Activated CD8-positive, alpha-beta memory T cell treated with anti-CD3 and anti-CD28 coated beads, Interleukin-2, amount 50 U/mL, for 24 hours (primary cell): ENCODE measurements at regions not wholly inside any gene's neighbourhood (a gene's known extent, or its start where the extent isn't known, plus 50 kb on each side); places are given as distances from the start of the nearest gene placed in this dataset.
"Not testable (repeated sequence)": the region's sequence is repeated elsewhere in the genome, so short reads cannot be mapped to it uniquely, and the experiment has no call there.

ENCODE experiments used
- DNase-seq: peaks from one replicate; pipeline ENCODE4 v3.0.0-alpha.2; 2020; ENCODE audit errors: extremely low read depth

- no peak for DNase-seq
These were observed 700.4 kb upstream of the SLC8A1 start for GRCh38 chr2:41152318-41152717.

DNA sequence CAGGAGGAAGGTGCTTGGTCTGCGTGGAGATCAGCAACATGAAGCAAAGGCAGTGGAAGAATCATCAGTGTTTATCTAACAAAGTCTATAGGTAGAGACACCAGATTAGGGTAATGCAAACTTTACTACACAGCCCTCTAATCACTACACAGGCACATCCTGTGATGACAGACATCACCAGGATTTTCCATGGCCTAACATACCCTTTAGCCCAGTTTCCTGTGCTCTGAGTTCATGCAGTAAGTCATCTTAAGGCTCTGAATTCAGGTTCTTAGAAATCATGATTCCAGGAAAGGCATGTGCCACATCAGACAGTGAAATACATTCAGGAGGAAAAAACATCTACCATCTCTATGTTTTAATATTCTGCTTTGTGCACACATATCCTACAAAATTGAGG is 708.5 kb upstream of the SLC8A1 start:
- DNase-seq: no peak

GRCh38 chr2:41167014-41167413 is 715.1 kb upstream of the SLC8A1 start:
- DNase-seq: no peak

GRCh38 chr2:41169744-41170143 is 717.9 kb upstream of the SLC8A1 start:
- DNase-seq: no peak

- no peak for DNase-seq
These were observed 718.7 kb upstream of the SLC8A1 start for GRCh38 chr2:41170589-41170988.

GRCh38 chr2:41180387-41180786 is 728.5 kb upstream of the SLC8A1 start:
- DNase-seq: no peak

GRCh38 chr2:41182961-41183360 is 731.1 kb upstream of the SLC8A1 start:
- DNase-seq: no peak

- no peak for DNase-seq
These were observed 735.7 kb upstream of the SLC8A1 start for GRCh38 chr2:41187376-41188122.

GRCh38 chr2:41194230-41194629 is 742.3 kb upstream of the SLC8A1 start:
- no peak for DNase-seq

DNA sequence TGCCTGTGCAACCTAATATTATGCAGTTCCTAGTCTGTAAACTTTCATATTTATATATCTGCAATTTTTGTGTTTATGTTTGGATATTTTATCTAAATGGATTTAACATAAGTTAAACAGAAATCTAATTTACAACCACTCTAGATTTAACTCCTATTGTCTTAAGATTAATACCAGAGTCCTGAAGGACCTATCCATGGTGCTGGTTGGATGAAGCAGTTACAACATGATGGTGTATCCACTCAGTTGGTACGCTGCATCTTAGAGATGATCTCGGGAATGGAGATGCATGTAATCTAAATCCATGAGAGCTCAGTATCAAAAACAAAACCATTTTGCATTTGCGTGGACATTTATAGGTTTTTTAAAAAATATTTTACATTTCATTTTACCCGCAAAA is 745.9 kb upstream of the SLC8A1 start:
- no peak for DNase-seq

DNA sequence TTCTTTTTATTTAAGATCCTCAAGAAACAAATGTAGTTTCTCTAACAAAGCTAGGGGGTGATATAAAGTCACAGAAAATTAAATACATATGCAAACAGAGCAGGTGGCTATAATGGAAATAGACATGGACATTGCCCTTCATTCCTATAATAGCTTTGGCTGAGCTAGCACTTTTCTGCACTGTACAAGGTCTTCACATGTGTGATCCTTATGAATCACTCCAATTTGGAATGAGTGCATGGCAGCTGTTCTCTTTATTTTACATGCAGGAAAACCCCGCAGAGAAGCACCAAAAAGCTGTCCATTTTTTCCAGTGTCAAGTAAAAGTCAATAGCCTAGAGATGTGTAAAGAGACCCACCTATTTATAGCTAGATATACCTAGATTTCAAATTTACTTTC is 747.4 kb upstream of the SLC8A1 start:
- DNase-seq: no peak

GRCh38 chr2:41204315-41204714 is 752.4 kb upstream of the SLC8A1 start:
- DNase-seq: no peak

- no peak for DNase-seq
These were observed 754.1 kb upstream of the SLC8A1 start for GRCh38 chr2:41206004-41206403.

- no peak for DNase-seq
These were observed 755.7 kb upstream of the SLC8A1 start for GRCh38 chr2:41207578-41207977.

DNA sequence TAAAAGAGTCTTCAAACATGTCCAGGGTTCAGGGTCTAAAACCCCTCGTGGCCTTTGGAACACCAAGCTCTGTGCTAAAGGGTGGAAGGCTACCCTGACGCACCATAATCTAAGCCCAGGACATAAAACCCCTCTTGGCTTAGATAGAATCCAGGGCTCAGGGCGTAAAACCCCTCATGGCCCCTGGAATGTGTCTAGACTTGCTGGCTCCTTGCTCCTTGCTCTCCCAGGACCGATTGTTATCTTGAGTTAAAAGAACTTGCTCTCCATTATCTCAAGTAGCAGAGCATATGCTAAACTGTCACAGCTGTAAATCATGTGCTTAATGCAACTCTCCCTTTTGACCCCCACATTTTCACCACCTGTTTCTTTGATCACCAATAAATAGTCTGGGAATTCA is 758.1 kb upstream of the SLC8A1 start:
- DNase-seq: not testable (repeated sequence)

DNA sequence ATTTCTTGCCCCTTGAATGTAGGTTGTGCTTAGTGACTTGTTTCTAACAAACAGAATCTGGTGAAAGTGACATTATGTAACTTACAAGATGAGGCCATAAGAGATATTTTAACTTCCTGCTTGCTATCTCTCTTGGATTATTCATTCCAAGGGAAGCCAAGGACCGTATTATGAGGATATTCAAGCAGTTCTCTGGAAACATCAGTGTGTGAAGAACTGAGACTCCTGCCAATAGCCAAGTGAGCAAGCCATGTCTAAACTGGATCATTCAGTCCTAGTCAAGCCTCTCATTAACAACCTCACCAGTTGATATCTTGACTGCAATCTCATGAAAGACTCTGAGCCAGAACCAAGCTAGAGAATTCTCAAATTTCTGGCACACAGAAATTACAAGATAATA is 765.1 kb upstream of the SLC8A1 start:
- no peak for DNase-seq

GRCh38 chr2:41222593-41222992 is 770.7 kb upstream of the SLC8A1 start:
- no peak for DNase-seq

GRCh38 chr2:41234093-41234492 is 782.2 kb upstream of the SLC8A1 start:
- DNase-seq: no peak

GRCh38 chr2:41241325-41242000 is 789.6 kb upstream of the SLC8A1 start:
- no peak for DNase-seq

DNA sequence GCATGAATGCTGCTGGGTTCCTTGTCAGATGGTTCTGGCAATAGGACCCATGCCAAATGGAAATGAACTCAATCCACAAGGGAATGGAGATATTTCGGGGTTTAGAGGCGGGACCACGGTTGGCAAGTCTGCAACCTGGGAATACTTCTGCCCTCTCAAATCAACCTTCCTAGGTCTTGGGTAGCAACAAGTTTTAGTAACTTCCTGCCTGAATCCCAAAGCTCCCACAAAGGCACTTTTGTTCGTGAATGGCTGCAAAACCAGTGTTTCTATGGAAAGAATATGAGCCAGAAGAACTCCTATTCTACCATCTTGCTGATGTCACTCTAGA is 790.1 kb upstream of the SLC8A1 start:
- no peak for DNase-seq

DNA sequence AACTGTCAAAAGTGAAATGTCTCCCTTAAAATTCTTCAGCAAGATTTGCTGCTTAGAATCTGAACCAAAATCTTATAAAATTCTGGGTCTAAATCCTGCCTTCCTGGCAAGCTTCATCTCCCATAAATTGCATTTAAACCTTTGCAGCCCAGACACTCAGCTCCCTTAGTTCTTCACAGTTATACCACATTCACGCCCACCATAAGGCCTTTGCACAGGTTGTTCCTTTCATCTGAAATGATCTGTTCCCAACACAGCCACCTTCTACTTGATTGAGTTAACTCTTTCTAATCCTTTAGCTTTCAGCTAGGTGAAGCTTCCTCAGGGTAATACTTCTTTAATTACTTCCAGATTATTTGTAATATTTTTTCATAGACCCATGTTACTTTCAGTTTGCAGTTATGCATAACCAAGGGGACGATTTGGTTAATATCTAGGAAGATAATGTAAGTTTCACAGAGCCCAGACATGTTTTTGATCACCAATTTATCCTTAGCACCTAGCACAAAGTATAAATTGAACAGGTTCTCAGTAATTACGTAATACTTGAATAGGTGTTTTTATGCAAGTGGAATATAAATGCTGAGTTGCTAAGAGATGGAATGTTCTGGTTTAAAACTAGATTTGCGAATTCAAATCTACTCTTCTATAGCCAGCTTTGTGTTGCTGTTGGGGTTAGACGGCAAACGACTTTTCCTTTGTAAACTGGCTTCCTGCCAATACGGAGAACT is 779.7 kb upstream of the PKDCC start:
- DNase-seq: no peak

DNA sequence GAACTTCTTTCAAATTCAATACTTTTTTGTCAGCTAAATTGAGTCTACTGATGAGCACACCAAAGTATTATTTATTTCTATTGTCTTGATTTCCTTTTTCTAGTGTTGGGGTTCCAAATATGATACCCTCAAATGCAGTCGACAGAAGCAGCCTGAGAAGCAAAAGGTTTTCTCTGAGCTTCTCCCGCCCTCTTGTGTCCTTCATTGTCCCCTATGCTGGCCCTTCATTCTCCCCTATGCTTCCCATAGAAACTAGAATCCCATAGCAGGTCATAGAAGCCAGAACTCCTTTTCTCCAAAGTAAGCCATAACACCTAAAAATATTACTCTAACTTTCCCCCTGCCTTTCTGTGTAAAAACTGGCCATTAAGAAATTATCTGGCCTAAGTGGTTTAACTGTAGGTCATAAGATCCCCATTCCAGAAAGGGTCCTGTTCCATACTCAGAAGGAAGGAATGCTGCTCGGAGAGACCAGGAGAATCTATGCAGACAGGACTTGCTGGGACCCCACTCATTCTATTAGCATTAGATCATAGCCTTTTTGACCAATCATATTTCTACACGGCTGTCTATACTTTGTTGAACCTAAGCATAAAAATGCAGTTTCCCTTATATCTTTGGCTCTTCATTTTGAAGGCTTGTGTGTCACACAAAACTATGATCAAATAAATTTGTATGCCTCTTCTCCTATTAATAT is 764.6 kb upstream of the PKDCC start:
- no peak for DNase-seq
